H1 (cell line): ENCODE measurements at regions not wholly inside any gene's neighbourhood (a gene's known extent, or its start where the extent isn't known, plus 50 kb on each side); places are given as distances from the start of the nearest gene placed in this dataset.

Experiments
- CTCF ChIA-PET: fragments of 300-600 bp; sonication (Branson Sonifier 250); formaldehyde crosslinking; loops from one replicate; lab custom pipeline; 2021; ENCODE audit not compliant: partially characterized antibody; lab: Charles Lee
- POLR2A ChIA-PET: fragments of 300-600 bp; sonication (Branson Sonifier 250); formaldehyde crosslinking; loops from one replicate; lab custom pipeline; 2021; ENCODE audit warnings: inconsistent platforms; ENCODE audit not compliant: partially characterized antibody; lab: Charles Lee
- DNase-seq, 2 experiments: peaks; one replicate each; pipeline versions ENCODE4 v3.0.0 to v3.0.0-alpha.2; 2010 to 2022; ENCODE audit warnings: low spot score in 2 of 2, low read depth in 1 of 2, mixed read lengths in 1 of 2
- FAIRE-seq: peaks from 2 replicates; lab custom pipeline; 2011; peaks lifted over from hg19 to GRCh38; lab: Jason Lieb, UNC
- H2AFZ ChIP-seq: 2 replicates; pipeline ENCODE4 v1.8.1; 2012; ENCODE audit warnings: low read length, inconsistent platforms
- H2AK5ac ChIP-seq: 2 replicates; pipeline ENCODE4 v1.6.1; 2013; ENCODE audit warnings: low read depth, low read length
- H2BK120ac ChIP-seq: replicated peaks from 2 replicates; pipeline ENCODE3; 2013; ENCODE audit warnings: low read depth, low read length, inconsistent platforms
- H2BK12ac ChIP-seq: 2 replicates; pipeline ENCODE4 v1.6.1; 2013; ENCODE audit warnings: low read depth, low read length
- H2BK15ac ChIP-seq: 2 replicates; pipeline ENCODE4 v1.6.1; 2013; ENCODE audit warnings: low read length
- H2BK20ac ChIP-seq: 2 replicates; pipeline ENCODE4 v1.6.1; 2013; ENCODE audit warnings: low read length
- H2BK5ac ChIP-seq: 2 replicates; pipeline ENCODE4 v1.6.1; 2013; ENCODE audit warnings: low read depth, low read length
- H3K14ac ChIP-seq: 2 replicates; pipeline ENCODE4 v1.6.1; 2013; ENCODE audit warnings: inconsistent platforms; ENCODE audit not compliant: insufficient read length
- H3K18ac ChIP-seq: 2 replicates; pipeline ENCODE4 v1.6.1; 2013; ENCODE audit warnings: low read length; ENCODE audit errors: extremely low read depth
- H3K23ac ChIP-seq: 2 replicates; pipeline ENCODE4 v1.6.1; 2013; ENCODE audit warnings: inconsistent platforms; ENCODE audit not compliant: insufficient read length
- H3K23me2 ChIP-seq: 2 replicates; pipeline ENCODE4 v1.6.1; 2013; ENCODE audit warnings: low read depth, low read length
- H3K27ac ChIP-seq: 2 replicates; pipeline ENCODE4 v1.6.1; 2011; ENCODE audit warnings: low read depth, low read length, inconsistent platforms
- H3K27me3 ChIP-seq, 4 experiments: replicated peaks in 1 of 4; 1 replicate in 1 of 4; 2 replicates in 3 of 4; pipeline versions ENCODE4 v1.6.1 to v1.8.1; 2011 to 2013; ENCODE audit warnings: low read length in 3 of 4, mild to moderate bottlenecking in 3 of 4, inconsistent platforms in 2 of 4, mixed read lengths in 2 of 4, moderate library complexity in 1 of 4; ENCODE audit not compliant: control insufficient read depth in 3 of 4, insufficient read depth in 3 of 4; ENCODE audit errors: extremely low read depth in 1 of 4
- H3K36me3 ChIP-seq, 4 experiments: 2 replicates each; pipeline versions ENCODE4 v1.6.1 to v1.8.1; 2011 to 2013; ENCODE audit warnings: mild to moderate bottlenecking in 4 of 4, low read length in 3 of 4, moderate library complexity in 2 of 4, control low read depth in 1 of 4, inconsistent platforms in 1 of 4; ENCODE audit not compliant: insufficient read depth in 4 of 4, control insufficient read depth in 2 of 4
- H3K4ac ChIP-seq: replicated peaks from 2 replicates; pipeline ENCODE3; 2013; ENCODE audit warnings: low read length, low read depth, mixed read lengths, inconsistent platforms; ENCODE audit not compliant: insufficient read length
- H3K4me1 ChIP-seq, 4 experiments: replicated peaks in 1 of 4; 1 replicate in 1 of 4; 2 replicates in 3 of 4; pipeline versions ENCODE4 v1.6.1 to v1.8.1; 2011 to 2013; ENCODE audit warnings: low read length in 3 of 4, inconsistent platforms in 2 of 4, mixed read lengths in 1 of 4; ENCODE audit not compliant: insufficient read depth in 4 of 4, control insufficient read depth in 3 of 4
- H3K4me2 ChIP-seq, 2 experiments: 2 replicates each; pipeline versions ENCODE4 v1.6.1 to v1.8.1; 2011 to 2013; ENCODE audit warnings: low read depth in 2 of 2, low read length in 2 of 2, control low read depth in 1 of 2, inconsistent platforms in 1 of 2, mild to moderate bottlenecking in 1 of 2; ENCODE audit not compliant: insufficient read depth in 1 of 2
- H3K4me3 ChIP-seq, 4 experiments: fragments of 200-600, 300-600 bp in 1 of 4; sonication (generic), shearing (Covaris generic), sonication (Bioruptor Twin) in 1 of 4; 2 replicates each; pipeline versions ENCODE4 v1.5.1 to v1.8.1; 2011 to 2016; ENCODE audit warnings: low read length in 4 of 4, low read depth in 3 of 4, control low read depth in 2 of 4, inconsistent platforms in 2 of 4, mild to moderate bottlenecking in 2 of 4, mixed read lengths in 1 of 4, moderate library complexity in 1 of 4; ENCODE audit not compliant: insufficient read depth in 2 of 4; ENCODE audit errors: extremely low read depth in 1 of 4
- H3K56ac ChIP-seq: replicated peaks from 2 replicates; pipeline ENCODE3; 2013; ENCODE audit warnings: low read depth, mild to moderate bottlenecking, mixed read lengths, low read length, inconsistent platforms; ENCODE audit not compliant: insufficient read length
- H3K79me1 ChIP-seq: 2 replicates; pipeline ENCODE4 v1.6.1; 2013; ENCODE audit warnings: low read depth, low read length, control low read depth
- H3K79me2 ChIP-seq, 2 experiments: 2 replicates each; pipeline versions ENCODE4 v1.6.1 to v1.8.1; 2012 to 2013; ENCODE audit warnings: low read length in 2 of 2, mild to moderate bottlenecking in 2 of 2, inconsistent platforms in 1 of 2; ENCODE audit not compliant: insufficient read depth in 2 of 2, control insufficient read depth in 1 of 2
- H3K9ac ChIP-seq, 4 experiments: replicated peaks in 1 of 4; 1 replicate in 1 of 4; 2 replicates in 3 of 4; pipeline versions ENCODE4 v1.6.1 to v1.8.1; 2011 to 2013; ENCODE audit warnings: low read depth in 3 of 4, low read length in 3 of 4, control low read depth in 2 of 4, mild to moderate bottlenecking in 2 of 4, moderate library complexity in 2 of 4, inconsistent platforms in 1 of 4; ENCODE audit errors: extremely low read depth in 1 of 4
- H3K9me3 ChIP-seq, 2 experiments: 2 replicates each; pipeline versions ENCODE4 v1.6.1 to v1.8.1; 2012 to 2013; ENCODE audit warnings: mild to moderate bottlenecking in 2 of 2, moderate library complexity in 2 of 2, control low read depth in 1 of 2, inconsistent platforms in 1 of 2, low read depth in 1 of 2, low read length in 1 of 2, mixed read lengths in 1 of 2; ENCODE audit not compliant: insufficient read depth in 2 of 2
- H4K20me1 ChIP-seq, 2 experiments: replicated peaks in 1 of 2; 2 replicates each; pipeline versions ENCODE3 to v1.8.1; 2011 to 2013; ENCODE audit warnings: inconsistent platforms in 2 of 2, low read length in 2 of 2, mild to moderate bottlenecking in 1 of 2; ENCODE audit not compliant: insufficient read depth in 2 of 2, control insufficient read depth in 1 of 2
- H4K5ac ChIP-seq: 2 replicates; pipeline ENCODE4 v1.6.1; 2013; ENCODE audit warnings: low read length, low read depth, mixed read lengths, inconsistent platforms; ENCODE audit not compliant: insufficient read length
- H4K8ac ChIP-seq: 2 replicates; pipeline ENCODE4 v1.8.0; 2013; ENCODE audit warnings: mild to moderate bottlenecking, moderate library complexity, low read length, inconsistent platforms; ENCODE audit not compliant: insufficient read depth; ENCODE audit errors: extremely low read depth
- H4K91ac ChIP-seq: replicated peaks from 2 replicates; pipeline ENCODE3; 2013; ENCODE audit warnings: low read length, mixed read lengths, inconsistent platforms; ENCODE audit not compliant: insufficient read length
- ATF3 ChIP-seq: IDR thresholded peaks from 2 replicates; pipeline ENCODE4 v1.6.1; 2011; ENCODE audit warnings: low read depth, mild to moderate bottlenecking, low read length; ENCODE audit not compliant: insufficient read depth
- CEBPB ChIP-seq: IDR thresholded peaks from 2 replicates; pipeline ENCODE4 v1.6.1; 2012; ENCODE audit warnings: low read depth, low read length
- EGR1 ChIP-seq: IDR thresholded peaks from 2 replicates; pipeline ENCODE4 v1.6.1; 2011; ENCODE audit warnings: low read depth, low read length, borderline replicate concordance
- EP300 ChIP-seq, 2 experiments: IDR thresholded peaks; 1 replicate in 1 of 2; 2 replicates in 1 of 2; pipeline ENCODE4 v1.6.1; 2011 to 2012; ENCODE audit warnings: low read depth in 2 of 2, low read length in 2 of 2, mild to moderate bottlenecking in 2 of 2, borderline replicate concordance in 1 of 2, inconsistent platforms in 1 of 2, moderate library complexity in 1 of 2
- GTF2F1 ChIP-seq: IDR thresholded peaks from 2 replicates; pipeline ENCODE4 v1.6.1; 2012; ENCODE audit warnings: low read depth, low read length, improper control_type of control experiment, borderline replicate concordance
- HDAC6 ChIP-seq: IDR thresholded peaks from one replicate; pipeline ENCODE4 v1.7.1; 2012; ENCODE audit warnings: low read depth, mild to moderate bottlenecking, inconsistent platforms, low read length, moderate library complexity
- MAX ChIP-seq: IDR thresholded peaks from 2 replicates; pipeline ENCODE4 v1.6.1; 2012; ENCODE audit warnings: inconsistent platforms
- POLR2AphosphoS5 ChIP-seq: IDR thresholded peaks from 2 replicates; pipeline ENCODE4 v1.6.1; 2011; ENCODE audit warnings: low read depth, low read length
- RFX5 ChIP-seq: IDR thresholded peaks from 2 replicates; pipeline ENCODE4 v1.6.1; 2011; ENCODE audit warnings: low read depth, low read length, improper control_type of control experiment, borderline replicate concordance
- SIRT6 ChIP-seq: IDR thresholded peaks from one replicate; pipeline ENCODE4 v1.7.1; 2012; ENCODE audit warnings: low read length, inconsistent platforms
- SIX5 ChIP-seq: IDR thresholded peaks from 2 replicates; pipeline ENCODE4 v1.6.1; 2011; ENCODE audit warnings: mild to moderate bottlenecking, low read depth, low read length
- SRF ChIP-seq: IDR thresholded peaks from 2 replicates; pipeline ENCODE4 v1.6.1; 2011; ENCODE audit warnings: mild to moderate bottlenecking, low read depth, low read length, moderate library complexity
- TAF7 ChIP-seq: optimal IDR thresholded peaks from 2 replicates; pipeline ENCODE3; 2011; ENCODE audit warnings: low read depth, mild to moderate bottlenecking, inconsistent platforms, low read length, moderate library complexity, borderline replicate concordance
- TBP ChIP-seq: IDR thresholded peaks from 2 replicates; pipeline ENCODE4 v1.6.1; 2011; ENCODE audit warnings: low read depth, low read length, improper control_type of control experiment
- WGBS, 2 experiments: shearing (Covaris generic) in 1 of 2; methylation state at CpG; one replicate each; pipeline versions ENCODE4 v1.1.6 to v1.1.7; 2013 to 2015; ENCODE audit warnings: low lambda C conversion rate in 2 of 2, mixed read lengths in 2 of 2, inconsistent platforms in 1 of 2, low coverage in 1 of 2, missing lambda C conversion rate in 1 of 2; ENCODE audit not compliant: insufficient replicate concordance in 2 of 2, insufficient coverage in 1 of 2, insufficient read length in 1 of 2; ENCODE audit errors: extremely low coverage in 1 of 2, missing lambda C conversion rate in 1 of 2; 5-methylcytosine and 5-hydroxymethylcytosine counted together

GRCh38 chr21:27021046-27021445 lies 54.2 kb upstream of the ADAMTS5 start:
- 79% methylated on average over 1 of the region's 1 CpG; no CpG with 5 or more reads in 1 of the 2 experiments for WGBS, 2 experiments

More at GRCh38 chr21:27021046-27021445, 54.2 kb upstream of the ADAMTS5 start:
- H3K79me1 ChIP-seq = no peaks in the 10 kb centered on the region
- POLR2A ChIA-PET = no interaction called here
- 0 out of 7 replicates have a peak, but pooled peaks cover 0 to 4% (median 0%) of the 10 kb centered on the region in 4 experiments for H3K4me1 ChIP-seq
- H3K4ac ChIP-seq = no peak overlapping the region
- CTCF ChIA-PET = no interaction called here
- H3K9ac ChIP-seq = no peak overlapping the region
- H2AFZ ChIP-seq = no peak overlapping the region
- H2BK15ac ChIP-seq = no peak overlapping the region
- FAIRE-seq (no peak), DNase-seq (no peak)
- no peaks in the 10 kb centered on the region for H3K9me3 ChIP-seq
- H3K27ac ChIP-seq = no peak overlapping the region
- no peak overlapping the region for H2BK120ac ChIP-seq
- no peak overlapping the region for H2BK12ac ChIP-seq
- no peaks in the 10 kb centered on the region for H3K36me3 ChIP-seq
- no peak overlapping the region for H4K91ac ChIP-seq
- H3K79me2 ChIP-seq = no peaks in the 10 kb centered on the region
- H2BK20ac ChIP-seq = no peak overlapping the region
- no peak overlapping the region for H4K8ac ChIP-seq
- no peak overlapping the region for H3K4me2 ChIP-seq
- H4K20me1 ChIP-seq = no peaks in the 10 kb centered on the region
- no peak overlapping the region for H3K23ac ChIP-seq
- H3K23me2 ChIP-seq = no peaks in the 10 kb centered on the region
- H2AK5ac ChIP-seq = no peak overlapping the region
- H3K14ac ChIP-seq = no peak overlapping the region
- H3K27me3 ChIP-seq = no peaks in the 10 kb centered on the region
- TF ChIP-seq CEBPB = no peak
- no peak for TF ChIP-seq SIRT6
- no peak for TF ChIP-seq EP300 (IDR thresholded peaks at IDR 0.05; ENCODE audit: borderline replicate concordance in 1 of 2, low read depth in 2 of 2, low read length in 2 of 2)
- no peak for TF ChIP-seq EGR1
- TF ChIP-seq ATF3 = no peak
- TF ChIP-seq SIX5 = no peak
- TF ChIP-seq HDAC6 = no peak
- no peak for TF ChIP-seq TBP
- TF ChIP-seq MAX = no peak
- no peak for TF ChIP-seq POLR2AphosphoS5
- no peak for TF ChIP-seq GTF2F1
- TF ChIP-seq SRF = no peak
- no peak for TF ChIP-seq TAF7
- no peak for TF ChIP-seq RFX5
- H3K56ac ChIP-seq = no peak overlapping the region
- no peak overlapping the region for H4K5ac ChIP-seq
- no peak overlapping the region for H3K4me3 ChIP-seq
- H3K18ac ChIP-seq = no peak overlapping the region
- H2BK5ac ChIP-seq = no peak overlapping the region
